ENCODE measurements at regions not wholly inside any gene's neighbourhood (a gene's known extent, or its start where the extent isn't known, plus 50 kb on each side); places are given as distances from the start of the nearest gene placed in this dataset.

DNA sequence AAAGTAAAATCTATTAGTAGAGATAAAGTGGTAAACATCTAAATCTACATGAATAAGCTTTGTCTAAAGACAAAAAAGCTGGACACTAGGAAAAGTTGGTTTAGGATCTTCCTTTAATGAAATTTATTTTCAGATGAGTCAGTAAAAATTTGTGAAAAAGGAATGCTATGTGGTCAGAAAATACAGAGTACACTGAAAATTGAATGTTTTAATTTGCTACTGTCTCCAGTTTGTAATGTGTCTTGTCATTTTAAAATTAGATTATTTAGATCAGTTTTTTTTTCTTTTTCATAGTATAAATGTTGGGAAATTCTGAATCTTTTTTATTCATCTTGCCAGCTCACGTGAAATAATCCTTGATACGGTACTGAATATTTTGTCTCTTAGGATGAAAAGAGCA, 56.9 kb downstream of the SLITRK6 start:
- Histone ChIP-seq H3K27ac (no peak overlapping the region), H3K9ac (ENCODE audit: low read depth in 2 of 2, low read length in 2 of 2) (no peak overlapping the region), H3K36me3 (no peaks in the 10 kb centered on the region), H3K4me3 (no peak overlapping the region), H3K27me3 (no peaks in the 10 kb centered on the region), H3K9me3 (no peaks in the 10 kb centered on the region), H3K4me1 (no peaks in the 10 kb centered on the region)
- DNase-seq, result no peak
- intact Hi-C loops (cut with DNase I), result no loop called here
- TF ChIP-seq, protein P1, sequence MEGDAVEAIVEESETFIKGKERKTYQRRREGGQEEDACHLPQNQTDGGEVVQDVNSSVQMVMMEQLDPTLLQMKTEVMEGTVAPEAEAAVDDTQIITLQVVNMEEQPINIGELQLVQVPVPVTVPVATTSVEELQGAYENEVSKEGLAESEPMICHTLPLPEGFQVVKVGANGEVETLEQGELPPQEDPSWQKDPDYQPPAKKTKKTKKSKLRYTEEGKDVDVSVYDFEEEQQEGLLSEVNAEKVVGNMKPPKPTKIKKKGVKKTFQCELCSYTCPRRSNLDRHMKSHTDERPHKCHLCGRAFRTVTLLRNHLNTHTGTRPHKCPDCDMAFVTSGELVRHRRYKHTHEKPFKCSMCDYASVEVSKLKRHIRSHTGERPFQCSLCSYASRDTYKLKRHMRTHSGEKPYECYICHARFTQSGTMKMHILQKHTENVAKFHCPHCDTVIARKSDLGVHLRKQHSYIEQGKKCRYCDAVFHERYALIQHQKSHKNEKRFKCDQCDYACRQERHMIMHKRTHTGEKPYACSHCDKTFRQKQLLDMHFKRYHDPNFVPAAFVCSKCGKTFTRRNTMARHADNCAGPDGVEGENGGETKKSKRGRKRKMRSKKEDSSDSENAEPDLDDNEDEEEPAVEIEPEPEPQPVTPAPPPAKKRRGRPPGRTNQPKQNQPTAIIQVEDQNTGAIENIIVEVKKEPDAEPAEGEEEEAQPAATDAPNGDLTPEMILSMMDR (IDR thresholded peaks at IDR 0.05), result no peak

DNA sequence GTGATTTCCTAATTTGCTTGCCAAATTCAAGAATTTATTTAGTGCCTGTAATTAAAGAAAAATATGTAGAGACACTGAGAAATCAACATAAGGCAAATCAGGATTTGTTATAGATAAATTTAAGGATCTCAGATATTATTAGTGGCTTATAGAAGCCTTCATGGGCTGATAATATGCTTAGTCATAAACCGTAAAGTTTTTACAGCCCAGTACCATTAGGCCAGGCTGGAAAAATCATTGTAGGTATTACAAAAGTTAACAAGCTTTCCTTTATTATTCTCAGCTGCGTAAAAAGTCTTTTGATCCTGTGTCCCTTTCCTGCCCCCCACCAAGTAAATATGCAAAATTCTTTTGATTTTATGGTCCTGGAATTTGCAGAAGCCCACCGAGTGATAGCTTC, 58.2 kb downstream of the SLITRK6 start:
- Histone ChIP-seq H3K27me3 (no peaks in the 10 kb centered on the region), H3K27ac (no peak overlapping the region), H3K4me1 (no peaks in the 10 kb centered on the region), H3K9ac (ENCODE audit: low read depth in 2 of 2, low read length in 2 of 2) (no peak overlapping the region), H3K9me3 (no peaks in the 10 kb centered on the region), H3K4me3 (no peak overlapping the region), H3K36me3 (no peaks in the 10 kb centered on the region)
- no peak for DNase-seq
- TF ChIP-seq, protein P1 (IDR thresholded peaks at IDR 0.05), result no peak
- intact Hi-C loops (cut with DNase I), result no loop called here

DNA sequence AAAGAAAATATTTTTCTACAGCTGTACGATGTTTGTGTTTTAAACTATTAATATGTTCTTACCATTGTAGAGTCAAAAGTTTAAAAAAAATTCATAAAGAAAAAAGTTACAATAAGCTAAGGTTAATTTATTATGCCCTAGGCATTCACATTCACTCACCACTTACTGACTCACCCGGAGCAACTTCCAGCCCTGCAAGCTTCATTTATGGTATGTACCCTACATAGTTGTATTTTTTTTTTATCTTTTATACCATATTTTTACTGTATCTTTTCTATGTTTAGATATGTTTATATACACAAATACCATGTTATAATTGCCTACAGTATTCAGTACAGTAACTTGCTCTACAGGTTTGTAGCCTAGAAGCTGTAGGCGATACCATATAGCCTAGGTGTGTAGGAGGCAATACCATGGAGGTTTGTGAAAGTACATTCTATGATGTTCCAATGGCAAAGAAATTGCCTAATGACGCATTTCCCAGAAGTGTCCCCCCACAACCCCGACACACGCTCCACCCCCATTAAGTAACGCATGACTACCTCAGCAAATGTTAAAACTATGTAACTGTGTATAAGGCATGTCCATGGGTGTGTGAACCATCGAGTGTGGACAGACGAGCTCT, 60.4 kb downstream of the SLITRK6 start:
- H3K9me3 ChIP-seq, result no peaks in the 10 kb centered on the region
- H3K36me3 ChIP-seq, result no peaks in the 10 kb centered on the region
- DNase-seq, result no peak
- H3K4me1 ChIP-seq, result no peaks in the 10 kb centered on the region
- intact Hi-C loops (cut with DNase I), result no loop called here
- no peak overlapping the region for H3K27ac ChIP-seq
- H3K27me3 ChIP-seq, result no peaks in the 10 kb centered on the region
- H3K9ac ChIP-seq (ENCODE audit: low read depth in 2 of 2, low read length in 2 of 2), result no peak overlapping the region
- TF ChIP-seq, protein P1 (IDR thresholded peaks at IDR 0.05), result no peak
- no peak overlapping the region for H3K4me3 ChIP-seq

DNA sequence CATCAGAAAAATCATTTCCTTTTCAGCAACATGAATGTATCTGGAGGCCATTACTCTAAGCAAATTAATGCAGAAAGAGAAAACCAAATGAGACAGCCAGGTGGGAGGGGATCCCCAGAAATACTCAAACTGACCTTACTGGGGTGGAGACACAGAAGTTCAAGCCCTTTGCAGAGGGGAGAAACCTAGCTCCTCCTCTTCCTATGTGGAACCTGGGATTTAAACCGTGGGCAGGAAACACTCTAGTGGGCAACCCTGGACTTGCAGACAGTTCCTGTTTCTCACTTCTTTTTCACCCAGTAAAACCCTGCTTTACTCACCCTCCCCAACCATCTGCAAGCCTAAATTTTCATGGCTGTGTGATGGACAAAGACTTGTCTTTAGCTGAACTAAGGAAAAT, 61.3 kb downstream of the SLITRK6 start:
- intact Hi-C loops (cut with DNase I), result no loop called here
- no peaks in the 10 kb centered on the region for H3K9me3 ChIP-seq
- no peaks in the 10 kb centered on the region for H3K27me3 ChIP-seq
- no peak overlapping the region for H3K4me3 ChIP-seq
- no peak for DNase-seq
- no peak overlapping the region for H3K9ac ChIP-seq (ENCODE audit: low read depth in 2 of 2, low read length in 2 of 2)
- no peaks in the 10 kb centered on the region for H3K36me3 ChIP-seq
- TF ChIP-seq, protein P1 (IDR thresholded peaks at IDR 0.05), result no peak
- no peaks in the 10 kb centered on the region for H3K4me1 ChIP-seq
- H3K27ac ChIP-seq, result no peak overlapping the region

DNA sequence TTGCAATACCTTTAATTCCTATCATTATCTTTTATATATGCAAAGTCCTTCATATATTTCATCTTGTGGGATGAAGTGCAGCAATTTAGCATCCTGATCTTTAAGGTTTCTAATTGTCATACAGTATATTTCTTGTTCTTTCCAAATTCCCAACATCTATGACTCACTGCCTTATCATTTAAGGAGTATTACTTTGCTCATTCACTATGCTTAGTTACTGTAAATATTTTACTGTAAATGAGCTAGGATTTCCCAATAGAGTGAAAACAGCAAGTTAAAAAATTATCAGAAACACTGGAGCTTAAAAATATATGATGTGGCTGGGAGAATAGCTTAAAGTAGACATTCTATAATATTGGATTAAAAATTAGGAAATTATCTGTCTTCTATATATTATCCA, 69.9 kb downstream of the SLITRK6 start:
- intact Hi-C loops (cut with DNase I), result no loop called here
- H3K4me1 ChIP-seq, result no peaks in the 10 kb centered on the region
- no peaks in the 10 kb centered on the region for H3K27me3 ChIP-seq
- TF ChIP-seq, protein P1 (IDR thresholded peaks at IDR 0.05), result no peak
- H3K9me3 ChIP-seq, result no peaks in the 10 kb centered on the region
- no peaks in the 10 kb centered on the region for H3K36me3 ChIP-seq
- no peak overlapping the region for H3K9ac ChIP-seq (ENCODE audit: low read depth in 2 of 2, low read length in 2 of 2)
- H3K27ac ChIP-seq, result no peak overlapping the region
- no peak overlapping the region for H3K4me3 ChIP-seq
- DNase-seq, result no peak
